ENCODE measurements at regions not wholly inside any gene's neighbourhood (a gene's known extent, or its start where the extent isn't known, plus 50 kb on each side); places are given as distances from the start of the nearest gene placed in this dataset.

GRCh38 chr20:59428441-59429205 lies 128.2 kb downstream of the EDN3 start:
- Histone ChIP-seq H3K36me3 (ENCODE audit: insufficient read depth) (no peaks in the 10 kb centered on the region), H3K4me3 (IDR thresholded peaks at IDR 0.05; ENCODE audit: insufficient read depth, low read depth, low read length) (no peak overlapping the region), H3K4me1 (ENCODE audit: low read depth, poor library complexity, severe bottlenecking) (no peaks in the 10 kb centered on the region), H3K9ac (no peak overlapping the region), H3K27me3 (ENCODE audit: insufficient read depth, low read depth) (peaks cover 15% of the 10 kb centered on the region; the same call in 1 of the 2 replicates), H3K27ac (no peak overlapping the region), H2AFZ (ENCODE audit: low read depth) (peak overlapping the region; percentile 28; the same call in 1 of the 2 replicates), H3K4me2 (no peak overlapping the region), H4K20me1 (ENCODE audit: insufficient read depth) (no peaks in the 10 kb centered on the region), H3K79me2 (ENCODE audit: insufficient read depth, low read depth) (no peaks in the 10 kb centered on the region)
- TF ChIP-seq CTCF (conservative IDR thresholded peaks at IDR 0.05; ENCODE audit: low read depth, low read length), result peak; percentile 52

- peak overlapping the region; percentile 28; the same call in 1 of the 2 replicates for H2AFZ ChIP-seq (ENCODE audit: low read depth)
These were observed 129.0 kb downstream of the EDN3 start for GRCh38 chr20:59429396-59429795.

GRCh38 chr20:59431014-59431413 lies 130.6 kb downstream of the EDN3 start:
- H3K27ac ChIP-seq, result no peak overlapping the region
- H3K36me3 ChIP-seq (ENCODE audit: insufficient read depth), result no peaks in the 10 kb centered on the region
- H4K20me1 ChIP-seq (ENCODE audit: insufficient read depth), result no peaks in the 10 kb centered on the region
- no peaks in the 10 kb centered on the region for H3K4me1 ChIP-seq (ENCODE audit: low read depth, poor library complexity, severe bottlenecking)
- TF ChIP-seq CTCF (conservative IDR thresholded peaks at IDR 0.05; ENCODE audit: low read depth, low read length), result no peak
- H3K4me3 ChIP-seq (IDR thresholded peaks at IDR 0.05; ENCODE audit: insufficient read depth, low read depth, low read length), result no peak overlapping the region
- H2AFZ ChIP-seq (ENCODE audit: low read depth), result no peak overlapping the region
- no peaks in the 10 kb centered on the region for H3K79me2 ChIP-seq (ENCODE audit: insufficient read depth, low read depth)
- no peak overlapping the region for H3K9ac ChIP-seq
- no peak overlapping the region for H3K4me2 ChIP-seq
- H3K27me3 ChIP-seq (ENCODE audit: insufficient read depth, low read depth), result peaks cover 15% of the 10 kb centered on the region; the same call in 1 of the 2 replicates

More at GRCh38 chr20:59429396-59429795, 129.0 kb downstream of the EDN3 start:
- H3K4me1 ChIP-seq (ENCODE audit: low read depth, poor library complexity, severe bottlenecking), result no peaks in the 10 kb centered on the region
- no peak overlapping the region for H3K9ac ChIP-seq
- no peak overlapping the region for H3K27ac ChIP-seq
- peaks cover 15% of the 10 kb centered on the region; the same call in 1 of the 2 replicates for H3K27me3 ChIP-seq (ENCODE audit: insufficient read depth, low read depth)
- TF ChIP-seq CTCF (conservative IDR thresholded peaks at IDR 0.05; ENCODE audit: low read depth, low read length), result no peak
- no peaks in the 10 kb centered on the region for H3K79me2 ChIP-seq (ENCODE audit: insufficient read depth, low read depth)
- no peak overlapping the region for H3K4me2 ChIP-seq
- H4K20me1 ChIP-seq (ENCODE audit: insufficient read depth), result no peaks in the 10 kb centered on the region
- no peaks in the 10 kb centered on the region for H3K36me3 ChIP-seq (ENCODE audit: insufficient read depth)
- H3K4me3 ChIP-seq (IDR thresholded peaks at IDR 0.05; ENCODE audit: insufficient read depth, low read depth, low read length), result no peak overlapping the region

GRCh38 chr20:59434960-59435359 lies 134.5 kb downstream of the EDN3 start:
- H3K4me3 ChIP-seq (IDR thresholded peaks at IDR 0.05; ENCODE audit: insufficient read depth, low read depth, low read length), result no peak overlapping the region
- peaks cover 13% of the 10 kb centered on the region; the same call in 1 of the 2 replicates for H3K27me3 ChIP-seq (ENCODE audit: insufficient read depth, low read depth)
- H3K36me3 ChIP-seq (ENCODE audit: insufficient read depth), result no peaks in the 10 kb centered on the region
- H3K27ac ChIP-seq, result no peak overlapping the region
- no peaks in the 10 kb centered on the region for H3K4me1 ChIP-seq (ENCODE audit: low read depth, poor library complexity, severe bottlenecking)
- H4K20me1 ChIP-seq (ENCODE audit: insufficient read depth), result no peaks in the 10 kb centered on the region
- no peak overlapping the region for H3K4me2 ChIP-seq
- no peak for TF ChIP-seq CTCF (conservative IDR thresholded peaks at IDR 0.05; ENCODE audit: low read depth, low read length)
- no peak overlapping the region for H2AFZ ChIP-seq (ENCODE audit: low read depth)
- no peak overlapping the region for H3K9ac ChIP-seq
- no peaks in the 10 kb centered on the region for H3K79me2 ChIP-seq (ENCODE audit: insufficient read depth, low read depth)

Measured in KMS-11 (cell line).